HG02885 (cell line): ENCODE measurements at regions not wholly inside any gene's neighbourhood (a gene's known extent, or its start where the extent isn't known, plus 50 kb on each side); places are given as distances from the start of the nearest gene placed in this dataset.

Source experiments
- ATAC-seq: cut with Tn5 transposase; IDR thresholded peaks from one replicate; pipeline ENCODE4 v1.9.1; 2021; ENCODE audit warnings: mild to moderate bottlenecking; ENCODE audit not compliant: unreplicated experiment, poor library complexity

DNA sequence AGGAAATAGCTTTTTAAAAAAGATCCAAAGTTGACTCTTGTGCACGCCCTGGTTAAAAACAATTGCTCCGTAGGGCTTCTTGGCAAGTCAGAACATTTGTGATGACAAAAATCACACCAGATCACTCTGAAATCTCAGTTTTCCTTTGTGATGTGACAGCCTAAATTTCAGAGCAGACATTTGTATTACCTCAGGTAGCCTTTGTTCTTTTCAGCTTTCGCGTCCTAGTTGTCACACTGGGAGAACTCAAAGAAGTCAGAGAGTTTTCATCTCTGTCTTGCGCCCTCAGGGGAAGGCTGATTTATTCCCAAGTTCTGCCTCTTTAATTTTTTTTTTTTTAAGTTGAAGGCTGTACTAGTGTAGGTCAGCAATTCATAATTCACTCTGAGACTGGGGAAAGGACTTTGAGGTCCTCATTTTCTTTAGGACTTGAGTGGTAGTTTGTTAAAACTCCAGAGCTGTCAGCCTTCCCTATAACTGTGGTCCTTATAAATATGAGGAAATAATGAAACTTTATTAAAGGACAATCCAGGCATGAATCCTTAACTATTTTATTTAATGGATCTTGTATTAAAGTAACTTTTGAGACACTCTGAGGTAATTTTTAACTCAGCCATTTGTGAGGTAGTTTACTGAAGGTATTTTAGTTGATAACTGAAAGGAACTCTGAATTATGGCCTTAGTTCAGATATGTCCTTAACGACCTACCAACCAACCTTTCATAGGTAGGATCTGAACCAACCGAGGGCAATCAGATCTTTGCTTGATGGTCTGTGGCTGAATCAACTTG is 525.1 kb upstream of the FAM98A start:
- ATAC-seq: no peak

DNA sequence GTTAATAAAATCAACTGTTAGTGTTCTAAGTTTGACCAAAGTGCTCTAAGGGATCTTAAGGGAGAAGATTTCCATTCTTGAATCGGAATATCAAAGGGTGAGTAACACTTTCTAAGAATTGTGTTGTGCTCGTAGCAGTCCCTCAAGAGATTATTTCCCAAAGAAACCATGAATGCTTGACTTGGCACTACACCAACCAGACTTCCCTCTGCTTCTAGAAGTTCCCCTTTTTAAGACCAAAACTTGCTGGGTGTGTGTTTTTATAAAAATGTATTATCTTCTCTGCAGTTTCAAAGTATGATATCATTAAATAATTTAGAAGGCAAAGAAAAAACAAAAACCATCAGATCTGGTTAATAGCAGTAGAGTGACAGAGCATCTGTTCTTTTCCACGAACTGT is 522.0 kb upstream of the FAM98A start:
- ATAC-seq: no peak

DNA sequence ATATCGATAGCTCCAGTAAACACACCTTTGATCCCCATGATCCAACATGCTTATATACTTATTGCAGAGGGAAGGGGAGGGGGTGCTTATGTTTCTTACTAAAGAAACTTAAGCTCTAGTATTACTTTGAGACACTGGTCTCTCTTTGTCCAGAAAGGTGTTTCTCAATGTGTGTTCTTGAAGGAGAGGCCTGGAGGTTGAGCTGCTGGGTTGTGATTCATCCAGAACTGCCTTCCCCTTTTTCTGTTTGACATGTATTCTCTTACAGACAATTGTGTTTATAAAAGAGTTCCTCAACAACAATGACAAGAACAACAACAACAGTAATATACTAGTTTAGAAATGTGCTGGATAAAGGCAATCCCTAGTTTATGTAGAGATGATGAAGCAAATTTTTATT is 516.0 kb upstream of the FAM98A start:
- ATAC-seq: no peak

DNA sequence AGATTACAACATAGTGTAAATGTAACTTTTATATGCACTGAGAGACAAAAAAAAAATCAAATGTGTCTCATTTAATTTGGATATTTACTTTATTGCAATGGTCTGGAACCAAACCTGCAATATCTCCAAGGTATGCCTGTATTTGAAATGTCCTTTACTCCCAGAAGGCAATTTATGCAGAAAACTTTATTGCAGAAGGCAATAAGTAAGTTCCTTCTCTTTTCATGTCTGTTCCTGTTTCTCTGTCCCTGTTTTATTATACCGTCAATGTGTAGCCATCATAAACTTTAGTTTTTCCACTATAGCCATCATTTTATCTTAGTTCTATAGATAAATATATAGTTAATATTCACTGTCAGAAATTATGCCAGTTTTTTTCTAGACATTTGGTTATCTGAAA is 513.1 kb upstream of the FAM98A start:
- ATAC-seq: no peak

DNA sequence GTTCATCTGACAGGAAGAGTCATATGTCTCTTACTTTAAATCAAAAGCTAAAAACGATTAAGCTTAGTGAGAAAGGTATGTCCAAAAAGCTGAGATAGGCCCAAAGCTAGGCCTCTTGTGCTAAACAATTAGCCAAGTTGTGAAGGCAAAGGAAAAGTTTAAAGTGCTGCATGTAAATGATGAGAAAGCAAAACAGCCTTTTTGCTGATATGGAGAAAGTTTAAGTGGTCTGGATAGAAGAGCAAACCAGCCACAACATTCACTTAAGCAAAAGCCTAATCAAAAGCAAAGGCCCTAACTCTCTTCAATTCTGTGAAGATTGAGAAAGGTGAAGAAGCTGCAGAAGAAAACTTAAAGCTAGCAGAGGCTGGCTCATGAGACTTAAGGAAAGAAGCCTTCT is 511.3 kb upstream of the FAM98A start:
- ATAC-seq: no peak

DNA sequence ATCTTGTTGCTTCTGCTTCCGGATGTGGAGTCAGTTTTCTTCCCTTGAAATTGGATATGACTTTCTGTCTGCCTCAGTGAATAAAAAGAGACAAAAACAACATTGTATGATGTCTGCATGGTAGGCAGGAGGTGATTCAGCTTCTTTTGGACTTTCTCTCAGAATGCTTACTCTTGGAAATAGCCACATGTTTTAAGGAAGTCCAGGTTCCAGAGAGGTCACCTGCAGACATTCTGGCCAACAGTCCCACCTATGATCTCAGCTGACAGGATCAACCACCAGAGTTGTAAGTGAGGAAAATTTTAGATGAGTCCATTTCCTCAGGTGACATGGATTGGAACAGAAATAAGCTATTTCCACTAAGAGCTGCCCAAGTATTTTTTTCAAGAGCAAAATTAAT is 508.7 kb upstream of the FAM98A start:
- ATAC-seq: no peak

DNA sequence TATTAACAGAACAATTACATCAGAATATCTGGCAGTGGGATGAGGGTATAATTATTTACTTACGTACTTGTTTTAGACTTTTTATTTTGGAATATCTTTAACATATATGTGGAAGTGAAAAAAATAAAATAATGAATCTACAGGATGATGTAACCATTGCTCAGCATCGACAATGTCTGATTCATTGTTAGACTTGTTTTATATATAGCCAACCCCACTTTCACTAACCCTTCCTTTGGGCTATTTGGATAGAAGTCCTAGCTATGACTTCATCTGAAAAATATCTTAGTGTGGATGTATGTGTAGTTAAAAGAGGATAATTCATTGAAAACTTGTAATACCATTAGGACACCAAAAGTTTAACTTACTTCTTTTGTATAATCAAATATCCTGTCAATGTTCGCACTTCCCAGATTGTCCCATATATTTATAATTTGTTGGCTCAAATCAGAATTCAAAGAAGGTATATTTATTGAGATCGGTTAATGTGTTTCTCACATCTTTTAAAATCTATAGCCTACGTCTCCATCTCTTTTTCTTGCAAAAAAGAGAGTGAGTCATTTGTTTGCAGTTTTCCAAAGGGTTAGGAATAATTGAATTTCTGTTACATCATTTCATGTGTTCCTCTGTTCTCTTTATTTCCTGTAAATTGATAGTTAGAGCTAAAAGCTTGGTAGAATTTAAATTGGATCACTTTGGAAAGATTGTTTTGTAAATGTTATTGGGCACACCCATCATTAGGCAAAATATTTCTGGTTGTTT is 506.1 kb upstream of the FAM98A start:
- ATAC-seq: no peak

DNA sequence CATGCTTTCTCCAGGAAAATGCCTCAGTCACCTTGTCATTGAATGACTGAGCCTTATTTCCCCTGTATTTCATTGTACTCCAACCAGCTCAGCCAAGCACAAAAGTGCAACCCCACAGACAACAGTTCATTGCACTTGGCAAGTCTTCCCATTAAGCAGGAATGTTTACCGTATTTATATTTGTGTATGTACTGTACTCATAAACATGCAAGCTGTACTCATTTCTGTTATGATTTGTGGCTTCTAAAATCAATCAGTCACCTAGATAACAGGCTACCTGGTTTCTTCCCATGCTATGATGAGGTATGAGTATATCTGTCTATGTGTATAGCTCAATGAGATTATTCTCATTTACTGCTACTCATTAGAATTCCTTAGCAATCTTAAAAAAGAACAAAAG is 505.5 kb upstream of the FAM98A start:
- no peak for ATAC-seq

DNA sequence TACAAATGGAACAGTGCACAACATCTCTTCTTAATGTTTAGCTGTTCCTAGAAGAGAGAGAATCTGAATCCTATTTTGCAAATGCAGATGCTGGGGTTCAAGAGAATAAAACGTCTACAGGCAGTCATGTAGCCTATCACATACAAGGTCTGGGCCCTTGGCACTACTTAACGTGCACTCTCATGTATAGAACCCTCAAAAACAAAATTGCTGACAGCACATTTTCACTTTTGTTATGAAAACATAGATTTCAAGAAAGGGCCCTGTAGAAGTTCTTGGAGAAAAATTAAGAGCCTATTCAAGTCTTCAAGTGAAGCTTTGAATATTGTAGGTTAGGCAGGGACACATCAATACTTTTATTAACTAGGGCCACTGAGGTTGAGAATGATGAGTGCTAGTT is 504.3 kb upstream of the FAM98A start:
- ATAC-seq: no peak

DNA sequence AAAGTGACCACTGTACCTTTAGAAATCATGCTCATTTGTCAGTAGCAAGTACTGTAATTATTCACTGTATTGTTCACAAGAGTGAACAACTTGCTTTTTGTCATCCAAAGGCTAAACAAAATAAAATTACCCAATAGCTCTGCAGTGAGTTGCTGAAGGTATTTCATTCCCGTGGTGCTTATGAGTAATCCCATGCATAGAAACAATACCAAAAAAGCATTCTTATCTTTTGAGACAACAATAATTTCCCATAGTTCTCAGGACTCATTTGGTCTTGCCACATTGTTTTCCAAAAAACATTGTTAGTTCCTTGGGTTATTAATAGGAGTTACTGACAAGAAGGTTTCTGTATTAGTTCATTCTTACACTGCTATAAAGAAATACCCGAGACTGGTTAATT is 503.2 kb upstream of the FAM98A start:
- ATAC-seq: no peak

DNA sequence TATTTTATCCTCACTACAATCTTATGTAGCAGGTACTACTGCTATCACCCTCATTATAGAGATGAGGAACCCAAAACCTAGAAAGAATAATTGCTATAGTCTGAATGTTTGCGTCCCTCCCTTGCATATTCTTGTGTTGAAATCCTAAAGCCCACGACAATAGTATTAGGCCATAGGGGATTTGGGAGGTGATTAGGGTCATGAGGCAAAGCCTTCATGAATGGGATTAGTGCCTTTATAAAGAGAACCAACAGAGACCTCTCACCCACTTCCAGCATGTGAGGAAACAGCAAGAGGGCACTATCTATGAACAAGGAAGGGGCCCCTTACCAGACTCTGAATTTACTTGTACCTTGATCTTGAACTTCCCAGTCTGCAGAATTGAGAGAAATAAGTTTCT is 500.3 kb upstream of the FAM98A start:
- ATAC-seq: no peak

DNA sequence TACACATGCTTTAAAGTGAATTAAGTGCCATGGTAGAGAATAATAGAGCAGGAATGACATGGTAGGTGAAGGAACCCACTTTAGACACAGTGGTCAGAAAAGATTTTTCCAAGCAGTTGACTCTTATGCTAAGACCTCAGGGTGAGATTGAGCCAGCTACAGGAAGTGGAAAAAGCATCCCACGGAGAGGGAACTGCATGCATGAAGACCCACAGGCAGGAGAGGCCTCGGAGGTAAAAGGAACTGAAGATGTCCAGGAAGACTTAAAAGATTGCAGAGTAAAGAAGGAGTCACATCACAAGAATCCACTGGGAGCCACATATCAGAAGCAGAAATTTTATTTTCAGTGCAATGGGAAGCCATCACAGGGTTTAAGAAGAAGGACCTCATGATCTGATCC is 499.2 kb upstream of the FAM98A start:
- ATAC-seq: no peak

DNA sequence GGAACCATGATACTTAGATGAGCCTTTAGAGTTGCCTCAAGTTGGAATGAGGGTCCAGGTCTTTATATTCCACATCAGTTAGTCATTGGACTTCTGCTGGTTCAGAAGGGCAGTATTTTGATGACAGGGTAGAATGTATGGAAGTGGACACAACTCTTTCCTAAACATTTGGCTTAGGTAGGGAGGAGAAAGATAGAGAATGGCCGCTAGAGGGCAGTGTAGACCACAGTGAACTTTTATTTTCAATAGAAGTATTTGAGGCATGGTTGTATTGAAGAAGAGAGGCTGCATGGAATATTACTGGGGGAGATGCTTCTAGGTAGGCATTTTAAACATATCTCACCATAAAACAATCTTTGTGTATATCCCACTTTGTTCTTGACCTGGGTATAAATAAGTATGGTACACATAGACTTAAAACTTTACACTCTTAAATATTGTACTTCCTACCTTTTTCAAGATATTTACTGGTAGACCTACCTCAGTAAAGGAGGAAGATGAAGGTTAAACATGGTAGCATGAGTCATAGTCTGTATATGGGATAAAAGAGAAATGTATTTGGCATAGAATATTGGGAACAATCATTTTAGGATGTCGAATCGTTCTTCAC is 497.6 kb upstream of the FAM98A start:
- ATAC-seq: peak; percentile 83

DNA sequence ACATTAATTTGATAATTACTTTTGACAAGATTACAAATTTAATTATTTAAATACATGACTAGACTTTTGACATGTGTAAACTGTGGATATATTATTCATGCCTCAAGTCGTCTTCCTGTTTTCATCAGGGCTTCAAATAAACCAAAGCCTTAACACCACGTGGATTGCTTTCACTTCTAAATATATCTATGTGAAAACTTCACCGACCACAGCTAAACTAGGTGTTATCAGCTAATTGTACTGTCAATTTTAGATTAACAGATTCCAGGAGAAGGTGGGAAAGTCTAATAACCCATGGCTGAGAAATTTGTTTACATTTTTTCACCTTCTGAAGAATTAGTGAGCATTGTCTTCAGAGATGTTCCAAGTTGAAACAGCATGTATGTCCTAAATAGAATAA is 494.7 kb upstream of the FAM98A start:
- peak; percentile 50 for ATAC-seq

DNA sequence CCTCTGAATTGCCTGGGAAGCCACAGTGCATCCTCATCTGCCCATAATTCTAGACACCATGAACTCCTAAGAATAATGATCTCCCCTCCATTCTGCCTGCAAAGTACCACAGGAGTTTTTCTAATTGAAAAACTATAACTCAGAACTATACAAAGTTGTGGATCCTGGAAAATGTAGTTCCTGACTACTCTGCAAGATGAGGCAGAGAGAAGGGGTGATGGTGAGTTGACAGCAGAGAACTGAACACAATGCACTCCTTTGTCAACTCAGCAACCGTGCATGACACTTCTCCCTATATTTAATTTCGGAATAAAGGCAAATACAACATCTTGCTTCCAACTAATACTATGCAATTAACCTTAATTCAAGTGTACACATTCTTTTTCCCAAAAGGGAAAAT is 471.1 kb upstream of the FAM98A start:
- ATAC-seq: no peak

DNA sequence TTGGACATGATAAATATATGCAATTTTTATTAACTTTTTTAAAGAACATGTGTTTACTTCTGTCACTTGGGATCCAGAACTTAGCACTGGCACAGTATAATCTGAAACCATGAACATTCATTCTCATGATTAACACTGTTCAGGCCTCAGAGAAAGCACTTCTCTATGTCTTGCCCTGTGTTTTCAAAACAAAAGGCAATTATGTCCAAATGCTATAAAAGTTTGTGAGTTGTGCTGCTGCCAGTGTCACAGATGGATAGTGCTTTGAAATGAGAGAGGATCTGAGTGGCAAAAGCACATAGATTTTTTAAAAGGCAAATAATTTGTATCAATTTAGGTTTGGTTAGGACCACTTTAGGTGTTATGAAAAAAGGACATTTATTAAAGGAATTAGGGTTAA is 470.5 kb upstream of the FAM98A start:
- ATAC-seq: no peak

DNA sequence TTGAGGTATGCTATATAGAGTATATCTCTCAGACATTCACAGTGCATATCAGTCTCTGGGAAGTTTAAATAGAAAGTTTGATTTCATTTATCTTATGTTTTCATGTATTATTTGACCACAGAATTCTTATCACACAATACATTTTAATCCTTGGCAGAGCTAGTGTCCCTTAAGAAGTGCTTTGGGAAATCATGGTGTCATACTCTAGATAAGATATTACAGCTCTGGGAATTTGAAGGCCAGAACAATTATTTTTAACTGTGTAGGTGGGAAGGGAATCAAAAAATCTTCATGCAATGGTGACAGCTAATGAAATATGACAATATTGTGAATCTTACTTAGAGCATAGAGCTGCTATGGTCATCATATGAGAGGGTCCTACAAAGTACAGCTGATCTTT is 451.3 kb upstream of the FAM98A start:
- no peak for ATAC-seq

DNA sequence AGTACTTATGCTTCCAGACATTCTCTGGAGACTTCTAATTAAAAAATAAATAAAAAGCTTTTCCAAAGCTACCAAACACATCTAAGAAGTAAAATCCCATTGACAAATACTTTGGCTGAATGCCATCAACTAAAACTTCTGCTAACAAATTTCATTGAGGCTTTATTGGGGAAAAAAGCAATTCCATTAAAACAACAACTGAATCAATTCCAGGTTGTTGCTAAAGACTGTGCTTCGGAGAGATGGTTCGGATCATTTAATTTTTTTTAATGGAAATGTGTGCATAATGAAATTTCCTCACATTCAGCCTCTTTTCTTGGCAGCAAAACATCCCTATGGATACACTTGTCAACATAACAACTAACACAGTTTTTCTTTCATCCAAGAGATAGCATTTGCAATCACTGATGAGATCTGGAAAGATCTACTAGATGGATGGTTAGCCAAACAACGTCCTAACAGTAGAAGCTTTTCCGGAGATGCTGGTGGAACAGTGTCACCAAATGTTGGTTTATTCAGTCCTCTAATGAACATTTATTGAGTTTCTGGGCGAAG is 446.1 kb upstream of the FAM98A start:
- ATAC-seq: no peak

DNA sequence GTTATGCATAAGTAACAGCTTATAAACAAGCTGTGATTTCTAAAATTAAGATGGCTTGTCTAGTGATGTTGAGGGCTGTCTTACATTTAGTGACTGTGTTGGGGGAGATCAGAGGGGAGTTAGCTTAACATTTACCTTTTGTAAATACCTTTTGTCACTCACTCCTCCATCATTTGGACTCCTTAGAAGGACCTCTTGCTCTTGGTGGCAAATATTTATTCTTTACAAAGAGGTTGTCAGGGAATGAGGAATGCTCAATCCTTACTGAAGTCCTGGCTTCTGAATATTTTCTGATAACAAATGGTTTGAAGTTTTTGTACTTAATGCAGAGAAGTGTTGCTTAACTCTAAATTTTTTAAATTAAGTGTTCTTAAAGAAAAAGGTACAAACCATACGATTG is 438.8 kb upstream of the FAM98A start:
- no peak for ATAC-seq

DNA sequence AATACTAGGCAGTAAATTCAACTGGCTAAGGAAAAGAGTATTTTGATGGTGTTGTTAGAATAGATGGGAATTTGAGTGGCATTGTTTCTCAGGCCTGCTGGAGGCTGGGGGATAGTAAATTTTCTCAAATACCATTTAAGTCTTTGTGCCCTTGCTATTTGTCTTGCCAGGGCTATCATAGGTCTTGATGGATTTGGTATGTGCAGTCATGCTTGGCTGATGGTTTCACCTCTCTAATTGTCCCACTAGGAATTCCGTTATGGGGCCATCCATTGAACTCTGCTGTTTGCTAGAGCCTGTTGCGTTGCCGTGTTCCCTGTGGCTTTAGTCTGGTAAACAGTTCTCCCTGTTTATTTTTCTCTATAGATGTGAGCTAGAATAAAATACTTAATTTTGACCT is 438.1 kb upstream of the FAM98A start:
- ATAC-seq: no peak

DNA sequence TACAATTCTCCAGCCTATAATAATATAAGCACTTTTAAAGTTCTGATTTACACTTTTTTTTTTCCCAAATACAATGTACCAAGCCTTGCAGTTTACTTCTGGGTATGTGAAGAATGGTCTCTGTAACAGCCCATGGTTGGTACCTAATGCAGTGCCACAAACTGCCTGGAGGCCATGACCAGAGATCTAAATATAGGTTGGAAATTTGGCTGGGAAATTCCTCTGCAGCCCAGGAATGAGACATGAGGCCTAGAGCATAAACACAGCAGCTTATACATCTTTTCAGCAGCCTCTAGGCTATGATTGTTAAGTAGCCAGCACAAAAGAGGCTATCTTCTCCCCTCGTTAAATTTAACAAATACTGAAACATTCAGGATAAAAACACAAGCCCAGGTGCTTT is 432.0 kb upstream of the FAM98A start:
- no peak for ATAC-seq
